ENCODE measurements at regions not wholly inside any gene's neighbourhood (a gene's known extent, or its start where the extent isn't known, plus 50 kb on each side); places are given as distances from the start of the nearest gene placed in this dataset.
"Not testable (repeated sequence)": the region's sequence is repeated elsewhere in the genome, so short reads cannot be mapped to it uniquely, and the experiment has no call there.

DNA sequence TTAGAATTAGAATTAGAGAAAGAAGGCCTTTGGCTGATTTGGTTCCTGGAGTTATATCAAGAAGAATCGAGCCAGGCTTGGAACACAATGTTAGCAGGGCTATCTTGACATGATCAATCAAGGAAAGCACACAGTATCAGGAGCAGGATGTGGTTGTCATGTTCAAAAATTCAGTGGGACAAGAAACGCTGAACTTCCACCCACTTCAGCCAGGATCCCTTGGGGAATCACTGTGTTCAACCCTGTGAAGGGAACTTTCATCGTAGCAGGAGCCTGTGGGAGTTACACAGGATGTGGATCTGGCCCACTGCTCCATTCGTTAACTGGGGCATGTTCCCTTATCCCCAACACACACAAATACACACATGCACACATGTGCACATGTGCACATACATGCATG, 817.8 kb downstream of the SPATA31A1 start:
- TF ChIP-seq, protein P1, sequence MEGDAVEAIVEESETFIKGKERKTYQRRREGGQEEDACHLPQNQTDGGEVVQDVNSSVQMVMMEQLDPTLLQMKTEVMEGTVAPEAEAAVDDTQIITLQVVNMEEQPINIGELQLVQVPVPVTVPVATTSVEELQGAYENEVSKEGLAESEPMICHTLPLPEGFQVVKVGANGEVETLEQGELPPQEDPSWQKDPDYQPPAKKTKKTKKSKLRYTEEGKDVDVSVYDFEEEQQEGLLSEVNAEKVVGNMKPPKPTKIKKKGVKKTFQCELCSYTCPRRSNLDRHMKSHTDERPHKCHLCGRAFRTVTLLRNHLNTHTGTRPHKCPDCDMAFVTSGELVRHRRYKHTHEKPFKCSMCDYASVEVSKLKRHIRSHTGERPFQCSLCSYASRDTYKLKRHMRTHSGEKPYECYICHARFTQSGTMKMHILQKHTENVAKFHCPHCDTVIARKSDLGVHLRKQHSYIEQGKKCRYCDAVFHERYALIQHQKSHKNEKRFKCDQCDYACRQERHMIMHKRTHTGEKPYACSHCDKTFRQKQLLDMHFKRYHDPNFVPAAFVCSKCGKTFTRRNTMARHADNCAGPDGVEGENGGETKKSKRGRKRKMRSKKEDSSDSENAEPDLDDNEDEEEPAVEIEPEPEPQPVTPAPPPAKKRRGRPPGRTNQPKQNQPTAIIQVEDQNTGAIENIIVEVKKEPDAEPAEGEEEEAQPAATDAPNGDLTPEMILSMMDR (IDR thresholded peaks at IDR 0.05), result not testable (repeated sequence)
- not testable (repeated sequence) for TF ChIP-seq EZH2 (IDR thresholded peaks at IDR 0.05; ENCODE audit: borderline replicate concordance, insufficient read depth, low read depth, low read length, poor library complexity, severe bottlenecking)

All from B cell (primary cell).